ENCODE measurements at regions not wholly inside any gene's neighbourhood (a gene's known extent, or its start where the extent isn't known, plus 50 kb on each side); places are given as distances from the start of the nearest gene placed in this dataset.

GRCh38 chr20:24112360-24112759, 123.8 kb upstream of the GGTLC1 start:
- FAIRE-seq (no peak), ATAC-seq (no peak), DNase-seq (no peak)
- intact Hi-C loops (cut with DNase I) = no loop called here
- Histone ChIP-seq H3K36me3 (no peaks in the 10 kb centered on the region), H3K27ac (no peak overlapping the region), H3K4me3 (no peak overlapping the region), H3K27me3 (no peaks in the 10 kb centered on the region), H3K4me1 (no peaks in the 10 kb centered on the region), H3K9me3 (no peaks in the 10 kb centered on the region)
- 65 to 83% methylated on average over 7 of the region's 7 CpGs for WGBS, 2 donors
- TF ChIP-seq CTCF (IDR thresholded peaks at IDR 0.05) = no peak

GRCh38 chr20:24111858-24112257, 123.3 kb upstream of the GGTLC1 start:
- DNase-seq = no peak
- H3K27ac ChIP-seq = no peak overlapping the region
- no peak for TF ChIP-seq CTCF (IDR thresholded peaks at IDR 0.05)
- no peaks in the 10 kb centered on the region for H3K27me3 ChIP-seq
- ATAC-seq = no peak
- H3K36me3 ChIP-seq = no peaks in the 10 kb centered on the region
- H3K9me3 ChIP-seq = no peaks in the 10 kb centered on the region
- no peaks in the 10 kb centered on the region for H3K4me1 ChIP-seq
- WGBS, 2 donors = 56 to 60% methylated on average over 5 of the region's 5 CpGs
- no peak overlapping the region for H3K4me3 ChIP-seq
- intact Hi-C loops (cut with DNase I) = no loop called here
- FAIRE-seq = no peak

- no peak for ATAC-seq
- intact Hi-C loops (cut with DNase I) = no loop called here
- Histone ChIP-seq H3K4me3 (no peak overlapping the region), H3K9me3 (no peaks in the 10 kb centered on the region), H3K4me1 (no peaks in the 10 kb centered on the region), H3K36me3 (no peaks in the 10 kb centered on the region), H3K27me3 (no peaks in the 10 kb centered on the region), H3K27ac (no peak overlapping the region)
- FAIRE-seq = no peak
- 87 to 89% methylated on average over 10 of the region's 10 CpGs for WGBS, 2 donors
- DNase-seq = no peak
- no peak for TF ChIP-seq CTCF (IDR thresholded peaks at IDR 0.05)
Observed at GRCh38 chr20:24109537-24109936, 121.0 kb upstream of the GGTLC1 start.

GRCh38 chr20:24109008-24109407, 120.4 kb upstream of the GGTLC1 start:
- Histone ChIP-seq H3K9me3 (no peaks in the 10 kb centered on the region), H3K4me3 (no peak overlapping the region), H3K36me3 (no peaks in the 10 kb centered on the region), H3K4me1 (no peaks in the 10 kb centered on the region), H3K27me3 (no peaks in the 10 kb centered on the region), H3K27ac (no peak overlapping the region)
- no peak for FAIRE-seq
- DNase-seq = no peak
- no peak for ATAC-seq
- WGBS, 2 donors = 75 to 85% methylated on average over 12 of the region's 12 CpGs
- no peak for TF ChIP-seq CTCF (IDR thresholded peaks at IDR 0.05)
- intact Hi-C loops (cut with DNase I) = no loop called here

GRCh38 chr20:24108581-24108980, 120.0 kb upstream of the GGTLC1 start:
- ATAC-seq (no peak), FAIRE-seq (no peak), DNase-seq (no peak)
- H3K4me1 ChIP-seq = no peaks in the 10 kb centered on the region
- WGBS, 2 donors = 64 to 76% methylated on average over 3 of the region's 3 CpGs
- H3K4me3 ChIP-seq = no peak overlapping the region
- H3K36me3 ChIP-seq = no peaks in the 10 kb centered on the region
- no peaks in the 10 kb centered on the region for H3K27me3 ChIP-seq
- no peak overlapping the region for H3K27ac ChIP-seq
- H3K9me3 ChIP-seq = no peaks in the 10 kb centered on the region
- TF ChIP-seq CTCF (IDR thresholded peaks at IDR 0.05) = no peak
- intact Hi-C loops (cut with DNase I) = no loop called here
